ENCODE measurements at regions not wholly inside any gene's neighbourhood (a gene's known extent, or its start where the extent isn't known, plus 50 kb on each side); places are given as distances from the start of the nearest gene placed in this dataset.

DNA sequence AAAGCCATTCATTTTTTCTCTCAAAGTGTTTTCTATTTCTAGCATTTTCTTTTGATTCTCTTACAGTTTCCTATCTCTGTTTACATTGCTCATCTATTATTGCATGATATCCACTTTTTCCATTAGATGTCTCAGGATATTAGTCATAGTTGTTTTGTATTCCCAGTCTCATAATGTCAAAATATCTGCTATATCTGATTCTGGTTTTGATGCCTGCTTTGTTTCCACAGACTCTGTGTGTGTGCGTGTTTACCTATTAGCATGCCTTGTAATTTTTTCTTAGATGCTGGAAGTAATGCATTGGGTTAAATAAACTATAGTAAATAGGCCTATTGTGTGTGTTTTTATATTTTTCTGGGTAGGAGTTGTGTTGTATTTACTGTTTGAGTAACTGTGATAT, 1126.3 kb downstream of the SORCS1 start:
- no peak overlapping the region for H4K91ac ChIP-seq (ENCODE audit: insufficient read depth, low read depth, low read length)
- WGBS, 2 experiments (ENCODE audit: extremely low coverage in 2 of 2, insufficient read length in 1 of 2) = no CpG with 5 or more reads among the region's 1 CpG
- no peak for DNase-seq

More for the DNA sequence above, 1126.3 kb downstream of the SORCS1 start:
- TF ChIP-seq MAFK (IDR thresholded peaks at IDR 0.05; ENCODE audit: low read depth, low read length) (no peak), RCOR1 (IDR thresholded peaks at IDR 0.05; ENCODE audit: insufficient replicate concordance, low read length) (no peak), POLR2A (IDR thresholded peaks at IDR 0.05; ENCODE audit: low read depth, low read length) (no peak), NFE2L2 (IDR thresholded peaks at IDR 0.05; ENCODE audit: low read depth, low read length) (no peak), RAD21 (IDR thresholded peaks at IDR 0.05; ENCODE audit: low read length) (no peak), CHD1 (IDR thresholded peaks at IDR 0.05; ENCODE audit: low read depth, low read length) (no peak), SMC3 (IDR thresholded peaks at IDR 0.05; ENCODE audit: low read depth, low read length) (no peak), CEBPB (IDR thresholded peaks at IDR 0.05; ENCODE audit: low read depth, low read length) (no peak), FOS (IDR thresholded peaks at IDR 0.05; ENCODE audit: low read depth, low read length) (no peak)
- TF ChIP-seq, protein P1, sequence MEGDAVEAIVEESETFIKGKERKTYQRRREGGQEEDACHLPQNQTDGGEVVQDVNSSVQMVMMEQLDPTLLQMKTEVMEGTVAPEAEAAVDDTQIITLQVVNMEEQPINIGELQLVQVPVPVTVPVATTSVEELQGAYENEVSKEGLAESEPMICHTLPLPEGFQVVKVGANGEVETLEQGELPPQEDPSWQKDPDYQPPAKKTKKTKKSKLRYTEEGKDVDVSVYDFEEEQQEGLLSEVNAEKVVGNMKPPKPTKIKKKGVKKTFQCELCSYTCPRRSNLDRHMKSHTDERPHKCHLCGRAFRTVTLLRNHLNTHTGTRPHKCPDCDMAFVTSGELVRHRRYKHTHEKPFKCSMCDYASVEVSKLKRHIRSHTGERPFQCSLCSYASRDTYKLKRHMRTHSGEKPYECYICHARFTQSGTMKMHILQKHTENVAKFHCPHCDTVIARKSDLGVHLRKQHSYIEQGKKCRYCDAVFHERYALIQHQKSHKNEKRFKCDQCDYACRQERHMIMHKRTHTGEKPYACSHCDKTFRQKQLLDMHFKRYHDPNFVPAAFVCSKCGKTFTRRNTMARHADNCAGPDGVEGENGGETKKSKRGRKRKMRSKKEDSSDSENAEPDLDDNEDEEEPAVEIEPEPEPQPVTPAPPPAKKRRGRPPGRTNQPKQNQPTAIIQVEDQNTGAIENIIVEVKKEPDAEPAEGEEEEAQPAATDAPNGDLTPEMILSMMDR (conservative IDR thresholded peaks at IDR 0.05; ENCODE audit: low read depth, low read length) = no peak
- TF ChIP-seq, protein P2, sequence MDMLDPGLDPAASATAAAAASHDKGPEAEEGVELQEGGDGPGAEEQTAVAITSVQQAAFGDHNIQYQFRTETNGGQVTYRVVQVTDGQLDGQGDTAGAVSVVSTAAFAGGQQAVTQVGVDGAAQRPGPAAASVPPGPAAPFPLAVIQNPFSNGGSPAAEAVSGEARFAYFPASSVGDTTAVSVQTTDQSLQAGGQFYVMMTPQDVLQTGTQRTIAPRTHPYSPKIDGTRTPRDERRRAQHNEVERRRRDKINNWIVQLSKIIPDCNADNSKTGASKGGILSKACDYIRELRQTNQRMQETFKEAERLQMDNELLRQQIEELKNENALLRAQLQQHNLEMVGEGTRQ (IDR thresholded peaks at IDR 0.05; ENCODE audit: low read depth, low read length) = no peak
- TF ChIP-seq, protein P3, sequence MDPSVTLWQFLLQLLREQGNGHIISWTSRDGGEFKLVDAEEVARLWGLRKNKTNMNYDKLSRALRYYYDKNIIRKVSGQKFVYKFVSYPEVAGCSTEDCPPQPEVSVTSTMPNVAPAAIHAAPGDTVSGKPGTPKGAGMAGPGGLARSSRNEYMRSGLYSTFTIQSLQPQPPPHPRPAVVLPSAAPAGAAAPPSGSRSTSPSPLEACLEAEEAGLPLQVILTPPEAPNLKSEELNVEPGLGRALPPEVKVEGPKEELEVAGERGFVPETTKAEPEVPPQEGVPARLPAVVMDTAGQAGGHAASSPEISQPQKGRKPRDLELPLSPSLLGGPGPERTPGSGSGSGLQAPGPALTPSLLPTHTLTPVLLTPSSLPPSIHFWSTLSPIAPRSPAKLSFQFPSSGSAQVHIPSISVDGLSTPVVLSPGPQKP (IDR thresholded peaks at IDR 0.05; ENCODE audit: borderline replicate concordance, low read depth, low read length) = no peak
- H3K4me1 ChIP-seq (ENCODE audit: control insufficient read depth, insufficient read depth, low read length) = no peaks in the 10 kb centered on the region
- H3K14ac ChIP-seq (replicated peaks; ENCODE audit: low read depth, low read length) = no peak overlapping the region
- no TSS peak for BruUV-seq (replicated peaks)
- 0 out of 2 replicates have a peak, but pooled peaks cover 1% of the 10 kb centered on the region for H3K9me3 ChIP-seq (ENCODE audit: control insufficient read depth, insufficient read depth, low read length)
- H4K20me1 ChIP-seq (ENCODE audit: insufficient read depth, low read length) = no peaks in the 10 kb centered on the region
- no peak overlapping the region for H2BK120ac ChIP-seq (ENCODE audit: low read depth, low read length)
- no peaks in the 10 kb centered on the region for H3K36me3 ChIP-seq (ENCODE audit: control insufficient read depth, insufficient read depth, low read length)
- H3K4ac ChIP-seq (ENCODE audit: low read depth, low read length) = no peak overlapping the region
- H3K56ac ChIP-seq (ENCODE audit: extremely low read depth, insufficient read depth, low read length) = no peak overlapping the region
- no peak overlapping the region for H2BK5ac ChIP-seq (ENCODE audit: low read depth, low read length, poor library complexity, severe bottlenecking)
- ATAC-seq (ENCODE audit: low read depth) = no peak
- no peaks in the 10 kb centered on the region for H3K79me1 ChIP-seq (ENCODE audit: low read depth in 1 of 2, low read length in 2 of 2)
- H2BK20ac ChIP-seq (ENCODE audit: low read depth, low read length) = no peak overlapping the region
- no peak overlapping the region for H2AFZ ChIP-seq (replicated peaks; ENCODE audit: low read length, poor library complexity)
- ChIA-PET POLR2A (ENCODE audit: unreplicated experiment) (no interaction called here), CTCF (no interaction called here)
- intact Hi-C loops (cut with micrococcal nuclease) = no loop called here
- H4K5ac ChIP-seq (ENCODE audit: low read depth, low read length) = no peak overlapping the region
- no peak overlapping the region for H2AK5ac ChIP-seq (ENCODE audit: low read depth, low read length)
- H4K8ac ChIP-seq (ENCODE audit: low read depth in 2 of 2, low read length in 2 of 2) = no peak overlapping the region
- H2BK15ac ChIP-seq (ENCODE audit: low read depth, low read length) = no peak overlapping the region
- H2AK9ac ChIP-seq (replicated peaks; ENCODE audit: low read depth, low read length, poor library complexity) = no peak overlapping the region
- no peak overlapping the region for H3K4me3 ChIP-seq (ENCODE audit: insufficient read depth, low read depth, low read length)
- H3K23ac ChIP-seq (ENCODE audit: low read depth, low read length) = no peak overlapping the region
- H3K4me2 ChIP-seq (ENCODE audit: low read depth, low read length) = no peak overlapping the region
- no peak overlapping the region for H3K27ac ChIP-seq (ENCODE audit: insufficient read depth, low read length)
- no peak overlapping the region for H3K18ac ChIP-seq (ENCODE audit: low read depth, low read length)
- H3K9me1 ChIP-seq (ENCODE audit: insufficient read depth, low read length) = no peaks in the 10 kb centered on the region
- no peak overlapping the region for H3K9ac ChIP-seq (ENCODE audit: low read depth, low read length)
- dilution Hi-C loops (cut with HindIII; ENCODE audit: low sequenced_read_pairs, unreplicated experiment) = no loop called here
- H3K27me3 ChIP-seq (ENCODE audit: control insufficient read depth, insufficient read depth, low read length) = no peaks in the 10 kb centered on the region
- in situ Hi-C loops (cut with MboI; ENCODE audit: low sequenced_read_pairs) = no loop called here
